Vagina (tissue), 2 donors: ENCODE measurements at regions not wholly inside any gene's neighbourhood (a gene's known extent, or its start where the extent isn't known, plus 50 kb on each side); places are given as distances from the start of the nearest gene placed in this dataset.

Experiments used
- CTCF ChIP-seq, 3 experiments: fragments of 450-650 bp in 2 of 3; fragments of 200-600 bp in 1 of 3; sonication (generic) in 1 of 3; IDR thresholded peaks; one replicate each; pipeline ENCODE4 v1.5.1; 2017 to 2019; ENCODE audit warnings: antibody characterized with exemption in 3 of 3, mild to moderate bottlenecking in 2 of 3, moderate library complexity in 2 of 3
- POLR2A ChIP-seq, 2 donors: fragments of 450-650 bp; IDR thresholded peaks; one replicate each; pipeline ENCODE4 v1.6.1; 2017; ENCODE audit warnings: antibody characterized with exemption in 2 of 2, mild to moderate bottlenecking in 2 of 2, moderate library complexity in 2 of 2

- no peak for TF ChIP-seq CTCF (IDR thresholded peaks at IDR 0.05)
- no peak for TF ChIP-seq POLR2A (IDR thresholded peaks at IDR 0.05)
Observed at GRCh38 chr2:145408980-145409379, 889.1 kb upstream of the ZEB2 start.
